ENCODE measurements at regions not wholly inside any gene's neighbourhood (a gene's known extent, or its start where the extent isn't known, plus 50 kb on each side); places are given as distances from the start of the nearest gene placed in this dataset.
"Not testable (repeated sequence)": the region's sequence is repeated elsewhere in the genome, so short reads cannot be mapped to it uniquely, and the experiment has no call there.

DNA sequence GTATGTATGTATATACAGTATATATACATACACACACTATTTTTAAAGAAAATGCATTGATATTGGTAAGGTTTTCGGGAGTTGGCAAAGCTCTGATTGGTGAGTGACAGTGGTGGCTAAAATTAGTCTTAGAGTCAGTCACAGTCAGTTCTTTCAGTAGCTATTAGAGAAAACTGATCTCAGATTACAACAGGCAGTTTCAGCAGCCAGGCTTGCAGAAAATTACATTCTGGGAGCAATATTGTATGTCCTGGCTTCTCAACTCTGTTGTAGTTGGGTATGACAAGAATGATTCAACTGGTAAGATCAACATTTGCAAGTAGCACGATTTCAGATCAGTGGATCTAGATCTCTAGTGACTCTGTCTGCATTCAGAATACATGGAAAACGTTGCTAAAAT lies 897.9 kb upstream of the AUTS2 start:
- H3K4me3 Mint-ChIP-seq, result no peak overlapping the region
- no CpG with 5 or more reads among the region's 3 CpGs for WGBS (ENCODE audit: insufficient coverage)
- H3K36me3 Mint-ChIP-seq, result no peaks in the 10 kb centered on the region
- no peaks in the 10 kb centered on the region for H3K27me3 Mint-ChIP-seq
- no peak overlapping the region for H3K27ac Mint-ChIP-seq
- no peak overlapping the region for H3K4me3 ChIP-seq (ENCODE audit: control insufficient read depth in 1 of 2, extremely low read depth in 1 of 2, low read length in 1 of 2)
- ChIA-PET CTCF (interaction anchor here in 1 of 2 donors (0.7 to 1.4 kb wide), 2 partner anchors 17 to 900 kb away, joined by 3 read pairs; no protein-coding TSS in a partner anchor), POLR2A (no interaction called here)
- ATAC-seq (replicated peaks in 1 of 4) (no peak), DNase-seq (no peak)
- peaks cover 4 to 17% (median 7%) of the 10 kb centered on the region in 3 donors for H3K9me3 Mint-ChIP-seq
- H3K27ac ChIP-seq (ENCODE audit: low read length), result no peak overlapping the region
- H3K36me3 ChIP-seq (ENCODE audit: control insufficient read depth in 2 of 2, extremely low read depth in 1 of 2, insufficient read depth in 1 of 2, low read length in 1 of 2), result no peaks in the 10 kb centered on the region
- no peaks in the 10 kb centered on the region for H3K27me3 ChIP-seq (replicated peaks in 1 of 2; ENCODE audit: control insufficient read depth in 2 of 2, extremely low read depth in 1 of 2, insufficient read depth in 2 of 2, low read length in 1 of 2)
- no peaks in the 10 kb centered on the region for H3K9me3 ChIP-seq
- H3K4me1 Mint-ChIP-seq, result no peaks in the 10 kb centered on the region
- no peaks in the 10 kb centered on the region for H3K4me1 ChIP-seq (ENCODE audit: control insufficient read depth in 1 of 2, extremely low read depth in 1 of 2, insufficient read depth in 2 of 2, low read length in 2 of 2)

DNA sequence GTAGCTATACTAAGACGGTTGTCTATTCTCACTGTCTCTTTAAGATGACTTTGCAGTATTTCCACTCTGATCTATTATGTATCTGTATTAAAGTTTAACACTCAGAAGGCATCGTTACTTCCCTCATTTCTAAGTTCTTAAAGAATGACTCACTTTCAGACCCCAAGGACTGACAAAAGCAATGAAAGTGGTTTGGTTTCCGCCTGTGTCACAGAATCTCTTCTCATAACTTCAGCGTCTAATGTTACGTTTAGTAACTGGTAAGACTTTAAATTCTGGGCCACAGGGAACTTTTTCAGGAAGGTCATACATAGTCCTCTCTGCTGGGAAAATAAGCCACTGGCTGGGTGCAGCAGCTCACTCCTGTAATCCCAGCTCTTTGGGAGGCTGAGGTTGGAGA lies 892.0 kb upstream of the AUTS2 start:
- Histone ChIP-seq H3K27ac (ENCODE audit: low read length) (no peak overlapping the region), H3K27me3 (replicated peaks in 1 of 2; ENCODE audit: control insufficient read depth in 2 of 2, extremely low read depth in 1 of 2, insufficient read depth in 2 of 2, low read length in 1 of 2) (no peaks in the 10 kb centered on the region), H3K36me3 (ENCODE audit: control insufficient read depth in 2 of 2, extremely low read depth in 1 of 2, insufficient read depth in 1 of 2, low read length in 1 of 2) (no peaks in the 10 kb centered on the region), H3K4me3 (ENCODE audit: control insufficient read depth in 1 of 2, extremely low read depth in 1 of 2, low read length in 1 of 2) (no peak overlapping the region), H3K4me1 (ENCODE audit: control insufficient read depth in 1 of 2, extremely low read depth in 1 of 2, insufficient read depth in 2 of 2, low read length in 2 of 2) (no peaks in the 10 kb centered on the region), H3K9me3 (no peaks in the 10 kb centered on the region)
- no peaks in the 10 kb centered on the region for H3K27me3 Mint-ChIP-seq
- H3K4me3 Mint-ChIP-seq, result no peak overlapping the region
- H3K27ac Mint-ChIP-seq, result no peak overlapping the region
- ATAC-seq (replicated peaks in 1 of 4) (no peak), DNase-seq (no peak)
- H3K9me3 Mint-ChIP-seq, result peaks cover 0 to 13% (median 12%) of the 10 kb centered on the region in 3 donors
- no peaks in the 10 kb centered on the region for H3K4me1 Mint-ChIP-seq
- ChIA-PET POLR2A (no interaction called here), CTCF (no interaction called here)
- H3K36me3 Mint-ChIP-seq, result no peaks in the 10 kb centered on the region
- WGBS (ENCODE audit: insufficient coverage), result no CpG with 5 or more reads among the region's 5 CpGs

GRCh38 chr7:68707159-68707558 lies 891.1 kb upstream of the AUTS2 start:
- CTCF ChIA-PET, result no interaction called here
- Histone ChIP-seq H3K27me3 (replicated peaks in 1 of 2; ENCODE audit: control insufficient read depth in 2 of 2, extremely low read depth in 1 of 2, insufficient read depth in 2 of 2, low read length in 1 of 2) (no peaks in the 10 kb centered on the region), H3K4me1 (ENCODE audit: control insufficient read depth in 1 of 2, extremely low read depth in 1 of 2, insufficient read depth in 2 of 2, low read length in 2 of 2) (no peaks in the 10 kb centered on the region), H3K36me3 (ENCODE audit: control insufficient read depth in 2 of 2, extremely low read depth in 1 of 2, insufficient read depth in 1 of 2, low read length in 1 of 2) (no peaks in the 10 kb centered on the region), H3K9me3 (no peaks in the 10 kb centered on the region), H3K27ac (ENCODE audit: low read length) (no peak overlapping the region), H3K4me3 (ENCODE audit: control insufficient read depth in 1 of 2, extremely low read depth in 1 of 2, low read length in 1 of 2) (no peak overlapping the region)
- H3K36me3 Mint-ChIP-seq, result no peaks in the 10 kb centered on the region
- 78% methylated on average over 5 of the region's 5 CpGs for WGBS (ENCODE audit: insufficient coverage)
- POLR2A ChIA-PET, result no interaction called here
- no peak overlapping the region for H3K27ac Mint-ChIP-seq
- H3K4me3 Mint-ChIP-seq, result no peak overlapping the region
- DNase-seq (no peak), ATAC-seq (replicated peaks in 1 of 4) (no peak)
- H3K9me3 Mint-ChIP-seq, result peaks cover 4 to 16% (median 13%) of the 10 kb centered on the region in 3 donors
- no peaks in the 10 kb centered on the region for H3K27me3 Mint-ChIP-seq
- no peaks in the 10 kb centered on the region for H3K4me1 Mint-ChIP-seq

DNA sequence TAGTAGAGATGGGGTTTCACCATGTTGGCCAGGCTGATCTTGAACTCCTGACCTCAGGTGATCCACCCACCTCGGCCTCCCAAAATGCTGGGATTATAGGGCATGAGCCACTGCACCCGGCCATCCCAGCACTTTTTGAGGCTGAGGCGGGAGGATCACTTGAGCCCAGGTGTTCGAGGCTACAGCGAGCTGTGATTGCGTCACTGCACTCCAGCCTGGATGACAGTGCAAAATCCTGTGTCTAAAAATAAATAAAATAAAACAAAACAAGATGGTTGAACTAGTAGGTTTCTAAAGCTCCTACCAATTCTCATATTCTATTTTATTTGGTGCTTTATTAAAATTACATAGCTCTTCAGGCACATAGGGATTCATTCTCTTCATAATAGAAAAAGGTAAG lies 890.3 kb upstream of the AUTS2 start:
- H3K27me3 ChIP-seq (replicated peaks in 1 of 2; ENCODE audit: control insufficient read depth in 2 of 2, extremely low read depth in 1 of 2, insufficient read depth in 2 of 2, low read length in 1 of 2), result no peaks in the 10 kb centered on the region
- no peak for ATAC-seq (replicated peaks in 1 of 4)
- WGBS (ENCODE audit: insufficient coverage), result 100% methylated on average over 2 of the region's 6 CpGs

DNA sequence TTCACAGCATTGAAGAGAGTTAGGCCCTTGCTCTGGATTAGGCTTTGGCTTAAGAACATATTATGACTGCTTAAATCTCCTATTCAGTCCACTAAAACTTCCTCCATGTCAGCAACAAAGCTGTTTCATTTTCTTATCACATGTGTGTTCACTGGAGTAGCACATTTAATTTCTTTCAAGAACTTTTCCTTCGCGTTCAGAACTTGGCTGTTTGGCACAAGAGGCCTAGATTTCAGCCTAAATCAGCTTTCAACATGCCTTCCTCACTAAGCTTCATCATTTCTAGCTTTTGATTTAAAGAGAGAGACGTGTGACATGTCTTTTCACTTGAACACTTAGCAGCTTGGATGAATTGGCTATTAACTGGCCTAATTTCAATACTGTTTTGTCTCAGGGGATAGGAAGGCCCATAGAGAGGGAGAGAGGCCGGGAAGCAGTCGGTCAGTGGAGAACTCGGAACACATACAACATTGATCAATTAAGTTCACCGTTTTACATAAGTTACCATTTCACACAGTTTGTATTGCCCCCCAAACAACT lies 885.2 kb upstream of the AUTS2 start:
- H3K27me3 ChIP-seq (replicated peaks in 1 of 2; ENCODE audit: control insufficient read depth in 2 of 2, extremely low read depth in 1 of 2, insufficient read depth in 2 of 2, low read length in 1 of 2), result no peaks in the 10 kb centered on the region
- Mint-ChIP-seq H3K27me3 (no peaks in the 10 kb centered on the region), H3K27ac (no peak overlapping the region), H3K4me1 (no peaks in the 10 kb centered on the region), H3K4me3 (no peak overlapping the region), H3K36me3 (no peaks in the 10 kb centered on the region), H3K9me3 (peaks cover 8 to 12% (median 10%) of the 10 kb centered on the region in 3 donors)
- H3K4me3 ChIP-seq (ENCODE audit: control insufficient read depth in 1 of 2, extremely low read depth in 1 of 2, low read length in 1 of 2), result no peak overlapping the region
- H3K9me3 ChIP-seq, result no peaks in the 10 kb centered on the region
- ATAC-seq (replicated peaks in 1 of 4) (no peak), DNase-seq (no peak)
- CTCF ChIA-PET, result no interaction called here
- H3K27ac ChIP-seq (ENCODE audit: low read length), result no peak overlapping the region
- POLR2A ChIA-PET, result no interaction called here
- H3K36me3 ChIP-seq (ENCODE audit: control insufficient read depth in 2 of 2, extremely low read depth in 1 of 2, insufficient read depth in 1 of 2, low read length in 1 of 2), result no peaks in the 10 kb centered on the region
- H3K4me1 ChIP-seq (ENCODE audit: control insufficient read depth in 1 of 2, extremely low read depth in 1 of 2, insufficient read depth in 2 of 2, low read length in 2 of 2), result no peaks in the 10 kb centered on the region
- WGBS (ENCODE audit: insufficient coverage), result no CpG with 5 or more reads among the region's 7 CpGs

More for the DNA sequence above, 890.3 kb upstream of the AUTS2 start:
- no peaks in the 10 kb centered on the region for H3K27me3 Mint-ChIP-seq
- CTCF ChIA-PET, result no interaction called here
- H3K9me3 Mint-ChIP-seq, result peaks cover 6 to 17% (median 13%) of the 10 kb centered on the region in 3 donors
- H3K4me1 Mint-ChIP-seq, result no peaks in the 10 kb centered on the region
- H3K9me3 ChIP-seq, result no peaks in the 10 kb centered on the region
- no peak overlapping the region for H3K27ac Mint-ChIP-seq
- H3K4me3 ChIP-seq (ENCODE audit: control insufficient read depth in 1 of 2, extremely low read depth in 1 of 2, low read length in 1 of 2), result no peak overlapping the region
- no peaks in the 10 kb centered on the region for H3K36me3 ChIP-seq (ENCODE audit: control insufficient read depth in 2 of 2, extremely low read depth in 1 of 2, insufficient read depth in 1 of 2, low read length in 1 of 2)
- no peak for DNase-seq
- no peak overlapping the region for H3K4me3 Mint-ChIP-seq
- POLR2A ChIA-PET, result no interaction called here
- no peak overlapping the region for H3K27ac ChIP-seq (ENCODE audit: low read length)
- H3K4me1 ChIP-seq (ENCODE audit: control insufficient read depth in 1 of 2, extremely low read depth in 1 of 2, insufficient read depth in 2 of 2, low read length in 2 of 2), result no peaks in the 10 kb centered on the region
- H3K36me3 Mint-ChIP-seq, result no peaks in the 10 kb centered on the region

- H3K36me3 ChIP-seq (ENCODE audit: control insufficient read depth in 2 of 2, extremely low read depth in 1 of 2, insufficient read depth in 1 of 2, low read length in 1 of 2); H3K9me3 Mint-ChIP-seq; H3K4me3 ChIP-seq (ENCODE audit: control insufficient read depth in 1 of 2, extremely low read depth in 1 of 2, low read length in 1 of 2); H3K36me3 Mint-ChIP-seq; H3K4me3 Mint-ChIP-seq; DNase-seq; H3K27ac ChIP-seq (ENCODE audit: low read length); H3K4me1 Mint-ChIP-seq; H3K4me1 ChIP-seq (ENCODE audit: control insufficient read depth in 1 of 2, extremely low read depth in 1 of 2, insufficient read depth in 2 of 2, low read length in 2 of 2); H3K9me3 ChIP-seq; POLR2A ChIA-PET; H3K27ac Mint-ChIP-seq; CTCF ChIA-PET; H3K27me3 ChIP-seq (replicated peaks in 1 of 2; ENCODE audit: control insufficient read depth in 2 of 2, extremely low read depth in 1 of 2, insufficient read depth in 2 of 2, low read length in 1 of 2); ATAC-seq (replicated peaks in 1 of 4); H3K27me3 Mint-ChIP-seq: not testable (repeated sequence)
- WGBS (ENCODE audit: insufficient coverage), result no CpG with 5 or more reads among the region's 1 CpG
Observed at GRCh38 chr7:68714135-68714534, 884.1 kb upstream of the AUTS2 start.

DNA sequence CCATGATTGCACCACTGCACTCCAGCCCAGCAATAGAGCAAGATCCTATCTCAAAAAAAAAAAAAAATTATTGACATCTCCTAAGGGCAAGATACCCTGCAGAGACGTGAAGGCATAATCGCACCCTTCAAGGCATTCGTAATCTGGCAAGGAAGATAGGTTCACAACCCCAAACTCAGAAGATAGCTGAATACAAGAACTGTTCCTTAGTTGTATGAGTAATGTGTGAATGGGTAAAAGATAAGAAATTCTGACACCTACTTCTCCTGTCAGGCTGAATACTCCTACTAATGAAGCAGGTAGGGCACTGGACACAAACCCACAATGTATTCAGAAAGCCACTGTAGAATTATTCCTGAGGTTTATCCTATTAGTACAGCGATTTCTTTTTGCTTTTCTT lies 882.4 kb upstream of the AUTS2 start:
- H3K27ac ChIP-seq (ENCODE audit: low read length), result no peak overlapping the region
- Mint-ChIP-seq H3K4me3 (no peak overlapping the region), H3K9me3 (peaks cover 4 to 10% (median 8%) of the 10 kb centered on the region in 3 donors), H3K36me3 (no peaks in the 10 kb centered on the region), H3K27me3 (no peaks in the 10 kb centered on the region), H3K27ac (no peak overlapping the region), H3K4me1 (no peaks in the 10 kb centered on the region)
- CTCF ChIA-PET, result no interaction called here
- ATAC-seq (replicated peaks in 1 of 4), result no peak
- no peaks in the 10 kb centered on the region for H3K36me3 ChIP-seq (ENCODE audit: control insufficient read depth in 2 of 2, extremely low read depth in 1 of 2, insufficient read depth in 1 of 2, low read length in 1 of 2)
- H3K9me3 ChIP-seq, result no peaks in the 10 kb centered on the region
- no peaks in the 10 kb centered on the region for H3K4me1 ChIP-seq (ENCODE audit: control insufficient read depth in 1 of 2, extremely low read depth in 1 of 2, insufficient read depth in 2 of 2, low read length in 2 of 2)
- H3K27me3 ChIP-seq (replicated peaks in 1 of 2; ENCODE audit: control insufficient read depth in 2 of 2, extremely low read depth in 1 of 2, insufficient read depth in 2 of 2, low read length in 1 of 2), result no peaks in the 10 kb centered on the region
- WGBS (ENCODE audit: insufficient coverage), result no CpG with 5 or more reads among the region's 4 CpGs
- DNase-seq, result no peak
- H3K4me3 ChIP-seq (ENCODE audit: control insufficient read depth in 1 of 2, extremely low read depth in 1 of 2, low read length in 1 of 2), result no peak overlapping the region
- POLR2A ChIA-PET, result no interaction called here
